Colonic mucosa (tissue), 4 donors: ENCODE measurements at regions not wholly inside any gene's neighbourhood (a gene's known extent, or its start where the extent isn't known, plus 50 kb on each side); places are given as distances from the start of the nearest gene placed in this dataset.

ENCODE experiments used
- DNase-seq: peaks from one replicate; pipeline ENCODE4 v3.0.0-alpha.2; 2020
- H3K27ac ChIP-seq: fragments of 200-600 bp; one replicate; pipeline ENCODE4 v1.8.0; 2021
- H3K27me3 ChIP-seq: fragments of 200-600 bp; one replicate; pipeline ENCODE4 v1.8.0; 2021
- H3K36me3 ChIP-seq: fragments of 200-600 bp; one replicate; pipeline ENCODE4 v1.8.0; 2021
- H3K4me1 ChIP-seq: fragments of 200-600 bp; one replicate; pipeline ENCODE4 v1.8.0; 2021; ENCODE audit warnings: mild to moderate bottlenecking
- H3K4me3 ChIP-seq: fragments of 200-600 bp; one replicate; pipeline ENCODE4 v1.8.0; 2021
- H3K9ac ChIP-seq, 2 donors: one replicate each; pipeline ENCODE4 v1.7.0; 2013; ENCODE audit warnings: control low read depth in 2 of 2, low read depth in 2 of 2, low read length in 2 of 2
- H3K9me3 ChIP-seq: fragments of 200-600 bp; one replicate; pipeline ENCODE4 v1.8.0; 2021
- intact Hi-C: fragments of 100-400 bp; cut with DNase I; formaldehyde crosslinking; loops from one replicate; pipeline ENCODE4 v1.14.1; 2022
- TF ChIP-seq, protein P1 (sequence below): fragments of 200-600 bp; IDR thresholded peaks from one replicate; pipeline ENCODE4 v1.8.0; 2022; ENCODE audit warnings: antibody characterized with exemption, mild to moderate bottlenecking
- donor health status: healthy.
- donor health status: DM: no; HTN: no; CAD: no.
- donor health status: DM: no; HTN: no; CAD: no.

DNA sequence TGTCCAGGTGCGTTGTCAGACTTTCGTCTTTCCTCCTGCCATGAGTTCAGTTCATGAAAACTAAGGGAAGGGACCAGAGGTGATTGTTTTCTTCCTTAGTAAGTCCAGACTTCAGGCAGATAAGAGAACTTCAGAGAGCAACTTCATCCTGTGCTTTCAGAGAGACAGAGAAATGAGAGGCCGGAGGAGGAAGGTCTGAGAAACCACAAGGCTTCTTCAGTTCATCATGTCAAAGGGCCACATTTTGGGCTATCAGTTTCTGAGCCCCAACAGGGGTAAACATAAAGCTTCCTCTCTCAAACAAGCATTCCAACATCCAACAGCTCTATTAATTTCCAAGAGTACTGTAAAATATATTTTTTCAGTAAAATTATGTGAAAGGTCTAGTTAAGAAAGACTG lies 668.4 kb upstream of the NRP1 start:
- no peak overlapping the region for H3K4me3 ChIP-seq
- no peak overlapping the region for H3K27ac ChIP-seq
- DNase-seq: no peak
- TF ChIP-seq, protein P1, sequence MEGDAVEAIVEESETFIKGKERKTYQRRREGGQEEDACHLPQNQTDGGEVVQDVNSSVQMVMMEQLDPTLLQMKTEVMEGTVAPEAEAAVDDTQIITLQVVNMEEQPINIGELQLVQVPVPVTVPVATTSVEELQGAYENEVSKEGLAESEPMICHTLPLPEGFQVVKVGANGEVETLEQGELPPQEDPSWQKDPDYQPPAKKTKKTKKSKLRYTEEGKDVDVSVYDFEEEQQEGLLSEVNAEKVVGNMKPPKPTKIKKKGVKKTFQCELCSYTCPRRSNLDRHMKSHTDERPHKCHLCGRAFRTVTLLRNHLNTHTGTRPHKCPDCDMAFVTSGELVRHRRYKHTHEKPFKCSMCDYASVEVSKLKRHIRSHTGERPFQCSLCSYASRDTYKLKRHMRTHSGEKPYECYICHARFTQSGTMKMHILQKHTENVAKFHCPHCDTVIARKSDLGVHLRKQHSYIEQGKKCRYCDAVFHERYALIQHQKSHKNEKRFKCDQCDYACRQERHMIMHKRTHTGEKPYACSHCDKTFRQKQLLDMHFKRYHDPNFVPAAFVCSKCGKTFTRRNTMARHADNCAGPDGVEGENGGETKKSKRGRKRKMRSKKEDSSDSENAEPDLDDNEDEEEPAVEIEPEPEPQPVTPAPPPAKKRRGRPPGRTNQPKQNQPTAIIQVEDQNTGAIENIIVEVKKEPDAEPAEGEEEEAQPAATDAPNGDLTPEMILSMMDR: no peak
- intact Hi-C loops: no loop called here
- H3K9ac ChIP-seq: no peak overlapping the region
- H3K9me3 ChIP-seq: no peaks in the 10 kb centered on the region
- H3K27me3 ChIP-seq: no peaks in the 10 kb centered on the region
- no peaks in the 10 kb centered on the region for H3K36me3 ChIP-seq
- H3K4me1 ChIP-seq: no peaks in the 10 kb centered on the region

DNA sequence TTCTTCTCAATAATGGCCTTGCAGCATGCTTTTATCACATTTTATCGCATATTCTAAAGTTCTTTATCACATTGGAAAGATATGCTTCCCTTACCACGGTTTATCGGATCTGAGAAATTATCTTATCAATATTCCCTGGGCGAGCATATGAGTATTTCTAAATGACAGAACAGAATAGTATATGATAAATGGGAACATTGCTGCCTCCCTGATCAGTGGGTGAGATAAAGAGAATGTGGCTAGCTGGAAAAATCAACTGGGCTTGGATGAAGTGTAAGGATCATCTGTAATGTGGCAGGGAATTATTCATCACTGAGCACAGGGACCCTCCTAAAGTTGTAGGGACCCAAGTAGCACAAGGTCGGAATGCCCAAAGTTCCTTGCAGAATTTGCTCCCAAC lies 667.4 kb upstream of the NRP1 start:
- Histone ChIP-seq H3K4me1 (no peaks in the 10 kb centered on the region), H3K9ac (no peak overlapping the region), H3K36me3 (no peaks in the 10 kb centered on the region), H3K4me3 (no peak overlapping the region), H3K27me3 (no peaks in the 10 kb centered on the region), H3K9me3 (no peaks in the 10 kb centered on the region), H3K27ac (no peak overlapping the region)
- no peak for DNase-seq
- intact Hi-C loops: no loop called here
- TF ChIP-seq, protein P1: no peak

DNA sequence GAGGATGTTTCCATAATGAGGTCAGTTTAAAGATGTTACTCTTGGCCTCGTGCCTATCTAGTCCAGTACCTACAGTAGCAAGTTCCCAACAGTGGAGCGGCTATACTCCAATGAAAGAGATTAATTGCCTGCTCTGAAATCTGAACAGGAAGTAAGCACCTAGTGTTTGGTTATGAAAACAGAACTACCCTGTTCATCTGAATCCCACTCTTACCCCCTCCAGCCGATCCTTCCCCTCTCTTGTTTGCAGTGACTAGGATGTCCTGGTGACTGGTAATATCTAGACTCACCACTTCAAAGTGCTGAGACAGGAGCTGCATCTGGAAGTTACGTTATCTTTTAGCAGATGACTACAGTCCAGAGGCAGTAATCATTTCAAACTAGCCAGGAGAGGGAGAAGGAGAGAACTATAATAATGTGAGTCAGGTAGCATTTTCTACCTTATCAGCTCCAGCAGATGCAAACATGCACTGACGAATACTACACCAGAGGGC lies 666.7 kb upstream of the NRP1 start:
- H3K9ac ChIP-seq: no peak overlapping the region
- TF ChIP-seq, protein P1: no peak
- H3K4me1 ChIP-seq: no peaks in the 10 kb centered on the region
- no peaks in the 10 kb centered on the region for H3K36me3 ChIP-seq
- H3K9me3 ChIP-seq: no peaks in the 10 kb centered on the region
- no peak for DNase-seq
- no peaks in the 10 kb centered on the region for H3K27me3 ChIP-seq
- no peak overlapping the region for H3K27ac ChIP-seq
- no peak overlapping the region for H3K4me3 ChIP-seq
- intact Hi-C loops: no loop called here

DNA sequence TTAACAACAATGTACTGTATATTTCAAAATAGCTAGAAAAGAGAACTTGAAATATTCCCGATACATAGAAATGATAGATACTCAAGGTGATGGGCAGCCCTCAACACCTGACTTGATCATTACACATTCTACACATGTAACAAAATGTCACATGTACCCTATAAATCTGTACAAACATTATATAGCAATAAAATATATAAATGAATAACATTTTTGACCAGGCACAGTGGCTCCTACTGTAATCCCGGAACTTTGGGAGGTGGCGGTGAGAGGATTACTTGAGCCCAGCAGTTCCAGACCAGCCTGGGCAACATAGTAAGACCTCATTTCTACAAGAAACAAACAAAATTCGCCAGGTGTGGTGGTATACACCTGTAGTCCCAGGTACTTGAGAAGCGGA lies 659.5 kb upstream of the NRP1 start:
- TF ChIP-seq, protein P1: no peak
- Histone ChIP-seq H3K9ac (no peak overlapping the region), H3K9me3 (no peaks in the 10 kb centered on the region), H3K36me3 (no peaks in the 10 kb centered on the region), H3K4me3 (no peak overlapping the region), H3K27me3 (no peaks in the 10 kb centered on the region), H3K27ac (no peak overlapping the region), H3K4me1 (no peaks in the 10 kb centered on the region)
- no peak for DNase-seq
- intact Hi-C loops: no loop called here

DNA sequence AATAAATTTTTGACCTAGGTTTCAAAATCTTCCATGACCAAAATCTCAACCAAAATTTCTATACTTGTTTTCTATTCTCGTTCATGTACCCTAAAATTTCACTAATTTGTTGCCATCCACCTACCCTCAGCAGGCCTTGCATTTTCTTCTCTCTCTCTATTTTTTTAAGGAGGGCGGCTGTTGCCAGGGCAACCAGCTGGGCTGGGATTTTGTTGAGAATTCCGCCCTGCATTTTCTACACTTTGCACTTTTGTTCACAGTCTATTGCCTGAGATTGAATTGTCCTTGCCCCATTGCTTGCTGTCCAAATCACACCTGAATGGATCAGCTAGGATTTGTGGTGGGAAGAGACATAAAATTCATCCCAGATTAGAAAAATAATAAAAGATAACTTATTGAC lies 657.5 kb upstream of the NRP1 start:
- no peak for DNase-seq
- Histone ChIP-seq H3K4me1 (no peaks in the 10 kb centered on the region), H3K9ac (no peak overlapping the region), H3K27ac (no peak overlapping the region), H3K9me3 (no peaks in the 10 kb centered on the region), H3K4me3 (no peak overlapping the region), H3K27me3 (no peaks in the 10 kb centered on the region), H3K36me3 (no peaks in the 10 kb centered on the region)
- TF ChIP-seq, protein P1: no peak
- intact Hi-C loops: no loop called here

DNA sequence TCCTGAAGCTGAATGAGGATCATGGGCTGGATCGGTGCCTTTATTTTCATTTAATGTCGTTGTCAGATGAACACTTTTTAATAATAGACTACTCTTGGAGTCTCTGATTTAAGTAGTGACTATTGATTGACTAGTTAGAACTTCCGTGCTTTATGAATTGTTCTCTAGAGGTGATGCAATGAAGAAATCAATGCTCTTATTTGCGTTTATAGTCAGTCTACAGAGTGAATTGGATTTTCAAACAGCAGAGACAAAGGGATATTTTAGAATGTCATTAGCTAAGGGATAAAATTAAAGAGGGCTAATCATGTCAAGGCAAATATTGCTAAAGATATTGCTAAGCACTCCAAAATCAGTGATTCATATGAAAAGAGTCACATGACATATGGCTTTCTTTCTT lies 652.0 kb upstream of the NRP1 start:
- intact Hi-C loops: no loop called here
- Histone ChIP-seq H3K4me1 (no peaks in the 10 kb centered on the region), H3K27ac (no peak overlapping the region), H3K27me3 (no peaks in the 10 kb centered on the region), H3K4me3 (no peak overlapping the region), H3K9ac (no peak overlapping the region), H3K9me3 (no peaks in the 10 kb centered on the region), H3K36me3 (no peaks in the 10 kb centered on the region)
- TF ChIP-seq, protein P1: no peak
- no peak for DNase-seq
